ENCODE measurements at regions not wholly inside any gene's neighbourhood (a gene's known extent, or its start where the extent isn't known, plus 50 kb on each side); places are given as distances from the start of the nearest gene placed in this dataset.

DNA sequence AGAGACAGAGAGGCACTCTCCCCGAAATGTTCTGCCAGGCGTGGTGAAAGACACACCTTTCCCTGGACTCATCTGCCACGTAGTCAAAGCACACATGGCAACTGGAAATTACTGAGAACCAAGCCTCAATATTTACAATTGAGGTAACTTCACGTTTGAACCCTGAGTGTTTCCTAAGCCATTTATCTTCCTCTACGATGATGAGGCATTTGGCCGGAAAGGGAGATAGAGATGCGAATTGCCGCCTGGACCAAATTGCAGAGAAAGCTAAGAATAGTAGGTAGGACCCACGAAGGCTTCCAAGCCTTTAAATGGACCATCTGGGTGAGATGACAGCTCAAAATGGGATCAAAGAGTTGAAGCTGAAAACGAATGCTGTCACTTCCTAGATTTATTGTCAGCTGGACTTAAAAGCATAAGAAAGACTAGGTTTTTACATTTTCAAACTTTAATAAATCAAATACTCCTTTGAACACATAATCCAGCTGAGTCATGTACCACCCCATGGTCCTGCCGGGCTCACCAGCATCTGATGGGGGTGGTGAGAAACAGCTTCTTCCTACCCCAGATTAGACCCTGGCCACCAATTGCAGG lies 135.6 kb upstream of the LYZL2 start:
- Mint-ChIP-seq H3K27ac (ENCODE audit: unreplicated experiment) (no peak overlapping the region), H3K9me3 (no peaks in the 10 kb centered on the region), H3K4me1 (peaks cover 4% of the 10 kb centered on the region), H3K4me3 (no peak overlapping the region), H3K36me3 (ENCODE audit: low read depth) (peaks cover 9% of the 10 kb centered on the region), H3K27me3 (ENCODE audit: low read depth) (no peaks in the 10 kb centered on the region)
- TF ChIP-seq, protein P1, sequence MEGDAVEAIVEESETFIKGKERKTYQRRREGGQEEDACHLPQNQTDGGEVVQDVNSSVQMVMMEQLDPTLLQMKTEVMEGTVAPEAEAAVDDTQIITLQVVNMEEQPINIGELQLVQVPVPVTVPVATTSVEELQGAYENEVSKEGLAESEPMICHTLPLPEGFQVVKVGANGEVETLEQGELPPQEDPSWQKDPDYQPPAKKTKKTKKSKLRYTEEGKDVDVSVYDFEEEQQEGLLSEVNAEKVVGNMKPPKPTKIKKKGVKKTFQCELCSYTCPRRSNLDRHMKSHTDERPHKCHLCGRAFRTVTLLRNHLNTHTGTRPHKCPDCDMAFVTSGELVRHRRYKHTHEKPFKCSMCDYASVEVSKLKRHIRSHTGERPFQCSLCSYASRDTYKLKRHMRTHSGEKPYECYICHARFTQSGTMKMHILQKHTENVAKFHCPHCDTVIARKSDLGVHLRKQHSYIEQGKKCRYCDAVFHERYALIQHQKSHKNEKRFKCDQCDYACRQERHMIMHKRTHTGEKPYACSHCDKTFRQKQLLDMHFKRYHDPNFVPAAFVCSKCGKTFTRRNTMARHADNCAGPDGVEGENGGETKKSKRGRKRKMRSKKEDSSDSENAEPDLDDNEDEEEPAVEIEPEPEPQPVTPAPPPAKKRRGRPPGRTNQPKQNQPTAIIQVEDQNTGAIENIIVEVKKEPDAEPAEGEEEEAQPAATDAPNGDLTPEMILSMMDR (conservative IDR thresholded peaks at IDR 0.05), result no peak
- no peak for DNase-seq (ENCODE audit: low read depth, low spot score)

DNA sequence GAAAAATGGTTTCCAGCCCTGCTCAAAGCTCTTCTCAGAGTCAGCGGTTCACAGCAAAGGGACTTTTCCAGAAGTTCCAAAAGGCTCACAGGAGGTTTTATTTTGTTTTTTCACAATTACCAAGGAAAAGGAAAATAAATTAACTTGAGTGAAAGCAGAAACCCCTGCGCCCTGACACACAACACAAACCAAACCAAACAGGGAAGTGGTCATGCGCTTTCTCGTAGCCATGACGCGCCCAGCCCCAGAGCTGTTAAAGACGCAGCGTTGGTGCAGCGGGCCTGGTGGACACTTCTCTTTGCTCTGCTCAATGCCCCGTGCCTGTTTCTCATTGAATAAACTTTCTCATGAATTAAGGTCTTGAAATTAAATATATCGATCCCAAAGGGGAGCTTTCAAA lies 134.4 kb upstream of the LYZL2 start:
- Mint-ChIP-seq H3K4me3 (no peak overlapping the region), H3K27me3 (ENCODE audit: low read depth) (no peaks in the 10 kb centered on the region), H3K4me1 (peaks cover 4% of the 10 kb centered on the region), H3K9me3 (no peaks in the 10 kb centered on the region), H3K27ac (ENCODE audit: unreplicated experiment) (no peak overlapping the region), H3K36me3 (ENCODE audit: low read depth) (peaks cover 7% of the 10 kb centered on the region)
- DNase-seq (ENCODE audit: low read depth, low spot score), result no peak
- TF ChIP-seq, protein P1 (conservative IDR thresholded peaks at IDR 0.05), result no peak

DNA sequence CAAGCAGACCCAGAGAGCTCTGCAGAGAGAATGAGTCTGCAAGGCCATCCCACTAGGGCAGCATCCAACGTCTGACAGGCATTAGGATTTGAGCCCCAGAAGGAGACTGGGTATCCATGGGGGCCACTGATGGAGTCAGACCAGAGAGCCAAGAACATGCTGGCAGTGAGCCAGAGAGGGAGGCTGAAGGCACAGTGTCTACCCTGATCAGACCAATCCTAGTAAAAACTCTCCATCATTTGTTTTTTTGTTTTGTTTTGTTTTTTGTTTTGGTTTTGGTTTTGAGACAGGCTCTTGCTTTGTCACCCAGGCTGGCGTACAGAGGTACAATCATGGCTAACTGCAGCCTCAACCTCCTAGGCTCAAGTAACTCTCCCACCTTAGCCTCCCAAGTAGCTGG lies 133.1 kb upstream of the LYZL2 start:
- H3K36me3 Mint-ChIP-seq (ENCODE audit: low read depth), result peaks cover 3% of the 10 kb centered on the region

DNA sequence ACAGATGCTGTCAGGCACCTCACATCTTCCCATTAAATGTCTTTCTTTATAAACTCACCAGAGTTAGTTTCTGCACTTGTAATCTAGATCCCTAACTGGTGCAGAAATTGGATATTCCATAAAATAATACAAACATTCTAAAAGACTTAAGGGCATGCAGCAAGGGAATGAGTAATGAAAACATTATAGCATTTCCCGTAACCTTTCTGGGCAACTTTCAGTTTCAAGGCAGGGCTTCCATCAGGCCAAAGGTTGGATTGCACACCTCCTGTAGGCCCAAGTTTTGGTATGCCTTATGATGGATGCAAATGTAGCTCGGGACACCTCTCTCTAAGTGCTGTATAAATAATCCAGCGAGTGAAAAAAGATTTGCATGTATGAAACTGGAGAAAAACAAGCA lies 129.9 kb upstream of the LYZL2 start:
- no peaks in the 10 kb centered on the region for H3K9me3 Mint-ChIP-seq
- TF ChIP-seq, protein P1 (conservative IDR thresholded peaks at IDR 0.05), result no peak
- no peaks in the 10 kb centered on the region for H3K27me3 Mint-ChIP-seq (ENCODE audit: low read depth)
- H3K4me3 Mint-ChIP-seq, result no peak overlapping the region
- H3K4me1 Mint-ChIP-seq, result peaks cover 6% of the 10 kb centered on the region
- H3K27ac Mint-ChIP-seq (ENCODE audit: unreplicated experiment), result no peak overlapping the region
- DNase-seq (ENCODE audit: low read depth, low spot score), result no peak
- H3K36me3 Mint-ChIP-seq (ENCODE audit: low read depth), result no peaks in the 10 kb centered on the region

More for the DNA sequence above, 133.1 kb upstream of the LYZL2 start:
- no peaks in the 10 kb centered on the region for H3K27me3 Mint-ChIP-seq (ENCODE audit: low read depth)
- no peak overlapping the region for H3K27ac Mint-ChIP-seq (ENCODE audit: unreplicated experiment)
- DNase-seq (ENCODE audit: low read depth, low spot score), result no peak
- TF ChIP-seq, protein P1 (conservative IDR thresholded peaks at IDR 0.05), result no peak
- H3K4me3 Mint-ChIP-seq, result no peak overlapping the region
- H3K9me3 Mint-ChIP-seq, result no peaks in the 10 kb centered on the region
- peaks cover 4% of the 10 kb centered on the region for H3K4me1 Mint-ChIP-seq

DNA sequence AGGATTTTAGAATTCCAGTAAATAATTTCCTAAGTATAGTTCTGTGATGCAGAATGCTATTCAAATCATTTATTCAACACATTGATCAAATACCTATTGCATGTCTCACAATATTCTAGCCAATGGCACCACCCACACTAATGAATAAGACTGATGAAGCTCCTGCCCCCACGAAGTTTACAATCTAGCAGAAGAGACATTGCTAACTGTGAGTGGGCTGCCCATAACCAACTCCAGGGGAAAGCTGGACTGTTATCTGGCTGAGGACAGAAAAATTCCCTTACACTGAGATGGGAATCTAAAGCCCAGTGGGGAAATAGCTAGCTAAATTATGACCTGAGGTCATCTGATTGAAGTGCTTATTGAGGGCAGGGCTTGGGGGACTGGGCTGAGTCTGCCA lies 128.8 kb upstream of the LYZL2 start:
- H3K4me3 Mint-ChIP-seq, result no peak overlapping the region
- H3K27ac Mint-ChIP-seq (ENCODE audit: unreplicated experiment), result no peak overlapping the region
- no peaks in the 10 kb centered on the region for H3K27me3 Mint-ChIP-seq (ENCODE audit: low read depth)
- no peaks in the 10 kb centered on the region for H3K9me3 Mint-ChIP-seq
- TF ChIP-seq, protein P1 (conservative IDR thresholded peaks at IDR 0.05), result no peak
- H3K4me1 Mint-ChIP-seq, result peaks cover 6% of the 10 kb centered on the region
- H3K36me3 Mint-ChIP-seq (ENCODE audit: low read depth), result no peaks in the 10 kb centered on the region
- no peak for DNase-seq (ENCODE audit: low read depth, low spot score)
